ENCODE measurements at regions not wholly inside any gene's neighbourhood (a gene's known extent, or its start where the extent isn't known, plus 50 kb on each side); places are given as distances from the start of the nearest gene placed in this dataset.
"Not testable (repeated sequence)": the region's sequence is repeated elsewhere in the genome, so short reads cannot be mapped to it uniquely, and the experiment has no call there.

- CTCF ChIA-PET: no interaction called here
- no peaks in the 10 kb centered on the region for H3K4me1 Mint-ChIP-seq
These were observed 196.6 kb downstream of the PMAIP1 start for GRCh38 chr18:60096428-60096827.

DNA sequence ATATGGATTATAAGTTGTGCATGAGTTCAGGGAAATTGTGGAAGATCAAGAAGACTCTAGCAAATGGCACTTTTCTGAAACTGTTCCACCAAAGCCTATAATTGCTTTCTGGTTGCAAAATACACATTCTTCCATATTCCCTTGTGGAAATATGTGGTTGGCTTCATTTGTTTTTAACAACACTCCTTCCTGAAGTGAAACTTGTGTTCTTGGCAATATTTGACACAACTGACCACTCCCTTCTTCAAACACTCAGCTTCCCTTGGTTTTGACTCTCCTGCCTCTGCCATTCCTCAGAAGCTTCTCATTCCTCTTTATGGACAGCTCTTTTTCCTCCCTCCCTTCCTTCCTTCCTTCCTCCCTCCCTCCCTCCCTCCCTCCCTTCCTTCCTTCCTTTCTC is 192.3 kb downstream of the PMAIP1 start:
- H3K27ac Mint-ChIP-seq: no peak overlapping the region
- no peak overlapping the region for H3K4me3 Mint-ChIP-seq
- H3K36me3 Mint-ChIP-seq: no peaks in the 10 kb centered on the region
- CTCF ChIA-PET: no interaction called here
- DNase-seq (no peak), ATAC-seq (no peak)
- no peaks in the 10 kb centered on the region for H3K27me3 Mint-ChIP-seq
- no peaks in the 10 kb centered on the region for H3K4me1 Mint-ChIP-seq
- H3K9me3 Mint-ChIP-seq (ENCODE audit: low read depth): no peaks in the 10 kb centered on the region

More at GRCh38 chr18:60096428-60096827, 196.6 kb downstream of the PMAIP1 start:
- DNase-seq (no peak), ATAC-seq (no peak)
- H3K4me3 Mint-ChIP-seq: no peak overlapping the region
- H3K9me3 Mint-ChIP-seq (ENCODE audit: low read depth): no peaks in the 10 kb centered on the region
- no peak overlapping the region for H3K27ac Mint-ChIP-seq
- no peaks in the 10 kb centered on the region for H3K27me3 Mint-ChIP-seq
- no peaks in the 10 kb centered on the region for H3K36me3 Mint-ChIP-seq

- Mint-ChIP-seq H3K27ac (no peak overlapping the region), H3K27me3 (no peaks in the 10 kb centered on the region), H3K9me3 (ENCODE audit: low read depth) (no peaks in the 10 kb centered on the region), H3K36me3 (no peaks in the 10 kb centered on the region), H3K4me1 (no peaks in the 10 kb centered on the region), H3K4me3 (no peak overlapping the region)
- no peak for ATAC-seq
- CTCF ChIA-PET: no interaction called here
- DNase-seq: no peak
These were observed 190.4 kb downstream of the PMAIP1 start for GRCh38 chr18:60090170-60090569.

DNA sequence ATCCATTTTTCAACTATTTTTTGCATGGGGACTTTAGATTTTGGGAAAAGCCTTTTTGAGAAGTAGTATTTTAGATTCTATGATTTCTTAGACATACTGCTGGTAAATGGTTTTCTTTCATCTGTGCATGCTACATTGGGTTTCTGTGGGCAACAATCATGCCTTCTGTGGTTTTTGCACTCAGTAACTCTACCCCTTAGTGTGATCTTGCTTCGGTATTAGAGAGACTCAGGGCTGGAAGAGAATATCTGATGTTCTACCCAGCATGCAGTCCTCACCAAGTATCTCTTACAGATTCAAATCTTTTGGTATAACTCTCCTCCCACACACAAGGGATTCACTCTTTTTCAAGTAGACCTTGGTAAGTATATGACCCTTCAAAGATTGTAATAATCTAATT is 183.0 kb downstream of the PMAIP1 start:
- DNase-seq (no peak), ATAC-seq (no peak)
- no peak overlapping the region for H3K27ac Mint-ChIP-seq
- H3K36me3 Mint-ChIP-seq: no peaks in the 10 kb centered on the region
- CTCF ChIA-PET: no interaction called here
- H3K4me1 Mint-ChIP-seq: no peaks in the 10 kb centered on the region
- no peak overlapping the region for H3K4me3 Mint-ChIP-seq
- no peaks in the 10 kb centered on the region for H3K27me3 Mint-ChIP-seq
- no peaks in the 10 kb centered on the region for H3K9me3 Mint-ChIP-seq (ENCODE audit: low read depth)

DNA sequence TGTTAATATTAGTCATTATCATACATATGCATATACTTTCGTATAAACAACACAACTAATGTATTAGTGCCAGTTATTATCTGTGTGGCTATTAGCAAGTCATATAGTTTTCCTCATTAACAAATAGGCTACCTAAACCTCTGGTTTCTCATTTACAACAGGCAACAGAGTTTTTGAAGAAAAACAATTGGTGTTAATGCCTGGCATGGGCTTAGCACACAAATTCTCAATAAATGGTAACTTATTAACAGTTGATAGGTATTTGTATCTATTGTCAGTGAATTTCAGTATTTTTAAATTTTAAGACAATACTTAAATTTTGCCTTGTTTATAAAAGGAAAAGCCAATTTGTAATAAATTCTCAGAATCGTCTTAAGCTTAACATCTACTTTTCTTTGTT is 182.5 kb downstream of the PMAIP1 start:
- Mint-ChIP-seq H3K27me3 (no peaks in the 10 kb centered on the region), H3K4me1 (no peaks in the 10 kb centered on the region), H3K36me3 (no peaks in the 10 kb centered on the region), H3K9me3 (ENCODE audit: low read depth) (no peaks in the 10 kb centered on the region), H3K27ac (no peak overlapping the region), H3K4me3 (no peak overlapping the region)
- no peak for DNase-seq
- ATAC-seq: no peak
- CTCF ChIA-PET: no interaction called here

DNA sequence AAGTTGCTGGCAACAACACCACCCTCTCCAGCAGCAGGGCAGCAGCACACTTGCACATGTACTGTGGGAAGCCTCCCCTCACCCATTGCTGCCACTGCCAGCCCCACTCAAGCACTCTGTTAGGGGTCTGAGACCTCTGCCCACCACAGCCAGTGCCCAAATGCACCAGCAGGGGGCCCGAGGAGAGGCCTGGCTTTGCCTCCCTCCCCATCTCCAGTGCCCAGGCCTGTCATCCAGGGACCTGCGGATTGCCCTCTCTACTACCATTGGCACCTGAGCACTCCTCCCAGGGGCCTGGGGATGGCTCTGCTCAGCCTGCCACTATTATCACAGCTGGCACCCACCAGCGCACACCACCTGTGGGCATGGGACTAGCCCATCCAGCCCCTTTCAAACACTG is 175.7 kb downstream of the PMAIP1 start:
- no peaks in the 10 kb centered on the region for H3K4me1 Mint-ChIP-seq
- no peaks in the 10 kb centered on the region for H3K36me3 Mint-ChIP-seq
- no peak overlapping the region for H3K4me3 Mint-ChIP-seq
- CTCF ChIA-PET: no interaction called here
- DNase-seq (no peak), ATAC-seq (no peak)
- no peaks in the 10 kb centered on the region for H3K9me3 Mint-ChIP-seq (ENCODE audit: low read depth)
- H3K27ac Mint-ChIP-seq: no peak overlapping the region
- H3K27me3 Mint-ChIP-seq: no peaks in the 10 kb centered on the region

DNA sequence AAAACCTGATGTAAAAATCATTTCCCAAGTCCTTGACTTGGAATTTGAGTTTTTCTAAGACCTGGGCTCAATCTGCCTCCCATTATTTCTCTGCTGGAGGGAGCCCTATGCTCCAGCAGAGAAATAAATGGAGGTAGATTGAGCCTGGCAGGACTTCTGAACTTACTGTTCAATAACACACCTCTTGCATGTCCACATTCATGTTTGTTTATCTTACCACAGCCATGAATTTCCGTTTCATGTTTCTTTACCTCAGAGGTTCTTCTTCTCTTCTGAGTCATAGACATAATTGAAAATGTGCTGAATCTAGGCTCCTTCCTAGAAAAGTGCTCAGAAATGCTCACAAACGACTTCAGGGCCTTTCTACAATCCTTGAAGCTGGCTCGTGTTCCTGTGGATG is 170.8 kb downstream of the PMAIP1 start:
- Mint-ChIP-seq H3K36me3 (no peaks in the 10 kb centered on the region), H3K4me3 (no peak overlapping the region), H3K4me1 (no peaks in the 10 kb centered on the region), H3K9me3 (ENCODE audit: low read depth) (no peaks in the 10 kb centered on the region), H3K27me3 (no peaks in the 10 kb centered on the region), H3K27ac (no peak overlapping the region)
- no peak for ATAC-seq
- no peak for DNase-seq
- CTCF ChIA-PET: no interaction called here

DNA sequence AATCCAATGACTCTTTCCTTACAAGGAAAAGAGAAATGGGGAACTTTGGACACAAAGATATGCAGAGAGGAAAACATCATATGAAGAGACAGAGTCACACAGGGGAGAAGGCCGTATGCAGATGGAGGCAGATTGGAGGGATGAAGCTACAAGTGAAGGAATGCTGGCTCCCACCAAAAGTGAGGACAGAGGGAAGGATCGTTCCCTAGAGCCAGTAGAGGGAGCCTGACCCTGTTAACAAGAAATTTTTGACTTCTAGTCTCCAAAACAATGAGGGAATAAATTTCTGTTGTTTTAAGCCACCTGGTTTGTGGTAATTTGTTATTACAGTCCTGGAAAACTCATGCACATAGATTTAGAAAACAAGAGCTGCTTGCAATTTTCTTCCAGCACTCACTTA is 169.3 kb downstream of the PMAIP1 start:
- Mint-ChIP-seq H3K27me3 (peaks cover 2% of the 10 kb centered on the region), H3K4me1 (no peaks in the 10 kb centered on the region), H3K27ac (no peak overlapping the region), H3K4me3 (no peak overlapping the region), H3K36me3 (no peaks in the 10 kb centered on the region), H3K9me3 (ENCODE audit: low read depth) (no peaks in the 10 kb centered on the region)
- DNase-seq (no peak), ATAC-seq (no peak)
- CTCF ChIA-PET: no interaction called here

- ATAC-seq: no peak
- no peak for DNase-seq
- H3K27me3 Mint-ChIP-seq: peaks cover 2% of the 10 kb centered on the region
- no peak overlapping the region for H3K27ac Mint-ChIP-seq
- H3K4me1 Mint-ChIP-seq: no peaks in the 10 kb centered on the region
- H3K36me3 Mint-ChIP-seq: no peaks in the 10 kb centered on the region
- H3K9me3 Mint-ChIP-seq (ENCODE audit: low read depth): no peaks in the 10 kb centered on the region
- no peak overlapping the region for H3K4me3 Mint-ChIP-seq
- CTCF ChIA-PET: no interaction called here
These were observed 167.8 kb downstream of the PMAIP1 start for GRCh38 chr18:60067426-60068210.

- Mint-ChIP-seq H3K27ac (no peak overlapping the region), H3K27me3 (peaks cover 2% of the 10 kb centered on the region), H3K4me3 (no peak overlapping the region), H3K9me3 (ENCODE audit: low read depth) (no peaks in the 10 kb centered on the region), H3K36me3 (no peaks in the 10 kb centered on the region), H3K4me1 (no peaks in the 10 kb centered on the region)
- CTCF ChIA-PET: interaction anchor here (0.7 kb wide), 1 partner anchor 79 kb away, joined by 3 read pairs; no protein-coding TSS in a partner anchor
- ATAC-seq: no peak
- DNase-seq: no peak
These were observed 166.6 kb downstream of the PMAIP1 start for GRCh38 chr18:60066219-60066975.

DNA sequence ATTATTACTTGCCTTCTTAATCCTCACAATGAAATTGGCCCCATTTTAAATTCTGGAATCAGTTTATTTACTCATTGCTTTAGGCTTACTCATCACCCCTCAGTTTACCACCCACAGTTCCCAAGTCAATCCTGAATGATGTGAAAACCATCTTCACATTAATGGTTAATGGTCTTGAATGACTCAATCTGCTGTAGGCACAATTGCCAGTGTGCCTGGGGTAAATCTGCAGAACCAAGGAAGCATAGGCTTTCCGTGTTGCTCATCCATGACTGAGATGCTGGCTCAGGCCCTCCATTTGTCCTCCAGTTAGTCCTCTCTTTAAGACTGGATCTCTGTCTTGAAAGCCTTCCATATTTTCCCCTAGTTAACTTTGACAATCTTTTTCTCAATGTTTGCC is 164.5 kb downstream of the PMAIP1 start:
- CTCF ChIA-PET: no interaction called here
- H3K4me1 Mint-ChIP-seq: no peaks in the 10 kb centered on the region
- H3K36me3 Mint-ChIP-seq: no peaks in the 10 kb centered on the region
- no peak overlapping the region for H3K27ac Mint-ChIP-seq
- H3K4me3 Mint-ChIP-seq: no peak overlapping the region
- ATAC-seq (no peak), DNase-seq (no peak)
- peaks cover 2% of the 10 kb centered on the region for H3K27me3 Mint-ChIP-seq
- H3K9me3 Mint-ChIP-seq (ENCODE audit: low read depth): no peaks in the 10 kb centered on the region

DNA sequence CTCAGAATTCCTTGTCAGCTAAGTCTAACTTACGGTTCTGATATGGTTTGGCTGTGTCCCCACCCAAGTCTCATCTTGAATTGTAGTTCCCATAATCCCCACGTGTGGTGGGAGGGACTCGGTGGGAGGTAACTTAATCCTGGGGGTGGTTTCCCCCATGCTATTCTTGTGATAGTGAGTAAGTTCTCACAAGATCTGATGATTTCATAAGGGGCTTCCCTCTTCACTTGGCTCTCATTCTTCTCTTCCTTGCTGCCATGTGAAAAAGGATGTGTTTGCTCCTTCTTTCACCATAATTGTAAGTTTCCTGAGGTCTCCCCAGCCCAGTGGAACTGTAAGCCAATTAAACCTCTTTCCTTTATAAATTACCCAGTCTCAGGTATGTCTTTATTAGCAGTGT is 163.0 kb downstream of the PMAIP1 start:
- DNase-seq; CTCF ChIA-PET; H3K27me3 Mint-ChIP-seq; H3K27ac Mint-ChIP-seq; H3K9me3 Mint-ChIP-seq (ENCODE audit: low read depth); H3K4me1 Mint-ChIP-seq; H3K4me3 Mint-ChIP-seq; H3K36me3 Mint-ChIP-seq; ATAC-seq: not testable (repeated sequence)

DNA sequence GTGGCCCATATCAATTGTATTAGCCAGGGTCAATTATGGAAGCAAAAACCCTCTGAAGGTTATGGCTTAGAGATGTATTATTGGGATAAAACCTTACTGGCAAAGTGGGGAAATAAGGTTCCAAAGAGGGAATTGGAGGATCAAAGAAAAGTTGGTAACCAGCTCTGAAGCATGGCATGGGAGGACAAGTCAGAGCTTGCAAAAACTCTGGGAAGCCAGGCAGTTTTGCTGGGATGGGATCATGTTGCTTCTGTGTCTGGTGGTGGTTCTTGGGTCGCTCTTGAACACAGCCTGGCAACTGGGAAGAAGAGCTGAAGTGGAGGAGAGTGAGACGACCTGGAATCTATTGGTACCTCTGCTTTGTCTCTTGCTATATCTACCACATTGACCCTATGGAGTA is 162.6 kb downstream of the PMAIP1 start:
- DNase-seq (no peak), ATAC-seq (no peak)
- H3K4me3 Mint-ChIP-seq: no peak overlapping the region
- H3K27me3 Mint-ChIP-seq: peaks cover 2% of the 10 kb centered on the region
- H3K27ac Mint-ChIP-seq: no peak overlapping the region
- no peaks in the 10 kb centered on the region for H3K9me3 Mint-ChIP-seq (ENCODE audit: low read depth)
- CTCF ChIA-PET: no interaction called here
- H3K36me3 Mint-ChIP-seq: no peaks in the 10 kb centered on the region
- H3K4me1 Mint-ChIP-seq: no peaks in the 10 kb centered on the region

DNA sequence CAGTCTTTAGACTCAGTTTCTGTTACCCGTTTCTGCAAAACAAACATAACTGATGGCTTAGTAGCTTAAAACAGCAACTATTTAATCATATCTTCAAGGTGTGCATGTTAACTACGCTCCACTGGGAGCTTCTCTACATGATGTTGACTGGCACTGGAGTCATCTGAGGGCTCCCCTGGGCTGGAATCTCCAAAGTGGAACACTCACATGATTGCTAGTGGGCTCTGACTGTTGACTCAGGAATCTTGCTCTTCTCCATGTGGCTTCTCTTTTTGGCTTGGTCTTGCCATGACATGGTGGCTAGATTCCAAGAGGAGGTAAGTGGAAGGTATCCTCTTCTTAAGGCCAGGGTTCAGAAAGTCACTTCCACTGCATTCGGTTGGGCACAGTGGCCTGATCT is 160.8 kb downstream of the PMAIP1 start:
- Mint-ChIP-seq H3K27me3 (peaks cover 2% of the 10 kb centered on the region), H3K9me3 (ENCODE audit: low read depth) (no peaks in the 10 kb centered on the region), H3K4me3 (no peak overlapping the region), H3K27ac (no peak overlapping the region), H3K4me1 (no peaks in the 10 kb centered on the region), H3K36me3 (no peaks in the 10 kb centered on the region)
- CTCF ChIA-PET: no interaction called here
- ATAC-seq (no peak), DNase-seq (no peak)

Data from activated CD8-positive, alpha-beta memory T cell treated with anti-CD3 and anti-CD28 coated beads, Interleukin-2, amount 10 ng/mL, durations not matched to agents 7 days and 5 days (primary cell).